Activated CD4-positive, alpha-beta memory T cell treated with anti-CD3 and anti-CD28 coated beads for 36 hours (primary cell): ENCODE measurements at regions not wholly inside any gene's neighbourhood (a gene's known extent, or its start where the extent isn't known, plus 50 kb on each side); places are given as distances from the start of the nearest gene placed in this dataset.

Source experiments
- CTCF ChIA-PET: fragments of 350-600 bp; sonication (Branson Sonifier 250); formaldehyde crosslinking; loops from one replicate; lab custom pipeline; 2021; ENCODE audit warnings: antibody characterized with exemption, inconsistent platforms; lab: Charles Lee
- POLR2A ChIA-PET: fragments of 350-600 bp; sonication (Branson Sonifier 250); formaldehyde crosslinking; loops from one replicate; lab custom pipeline; 2021; ENCODE audit warnings: antibody characterized with exemption; lab: Charles Lee
- DNase-seq: peaks from one replicate; pipeline ENCODE4 v3.0.0-alpha.2; 2020
- H3K27ac Mint-ChIP-seq: one replicate; pipeline ENCODE4 v1.8.0; 2021; ENCODE audit warnings: mixed read lengths
- H3K27me3 Mint-ChIP-seq: one replicate; pipeline ENCODE4 v1.8.0; 2021; ENCODE audit warnings: mixed read lengths
- H3K36me3 Mint-ChIP-seq: one replicate; pipeline ENCODE4 v1.8.0; 2021; ENCODE audit warnings: mixed read lengths
- H3K4me1 Mint-ChIP-seq: one replicate; pipeline ENCODE4 v1.8.0; 2021; ENCODE audit warnings: low read depth, mixed read lengths
- H3K4me3 Mint-ChIP-seq: one replicate; pipeline ENCODE4 v1.8.0; 2021; ENCODE audit warnings: mild to moderate bottlenecking, mixed read lengths
- H3K9me3 Mint-ChIP-seq: one replicate; pipeline ENCODE4 v1.8.0; 2021; ENCODE audit warnings: mixed read lengths
- intact Hi-C: fragments of 100-400 bp; cut with micrococcal nuclease; formaldehyde crosslinking; loops from one replicate; pipeline ENCODE4 v1.15.1; 2023

GRCh38 chr2:18934886-18935285 lies 345.5 kb upstream of the NT5C1B start:
- DNase-seq, result no peak
- ChIA-PET CTCF (no interaction called here), POLR2A (no interaction called here)
- Mint-ChIP-seq H3K27me3 (no peaks in the 10 kb centered on the region), H3K27ac (no peak overlapping the region), H3K36me3 (no peaks in the 10 kb centered on the region), H3K9me3 (no peaks in the 10 kb centered on the region), H3K4me1 (no peaks in the 10 kb centered on the region), H3K4me3 (no peak overlapping the region)
- intact Hi-C loops, result no loop called here

- Mint-ChIP-seq H3K4me3 (no peak overlapping the region), H3K4me1 (no peaks in the 10 kb centered on the region), H3K9me3 (no peaks in the 10 kb centered on the region), H3K27me3 (no peaks in the 10 kb centered on the region), H3K27ac (no peak overlapping the region), H3K36me3 (no peaks in the 10 kb centered on the region)
- intact Hi-C loops, result no loop called here
- CTCF ChIA-PET, result no interaction called here
- DNase-seq, result no peak
- POLR2A ChIA-PET, result no interaction called here
Measured at GRCh38 chr2:18932853-18933252, 343.5 kb upstream of the NT5C1B start.

GRCh38 chr2:18930971-18931370 lies 341.6 kb upstream of the NT5C1B start:
- H3K27ac Mint-ChIP-seq, result no peak overlapping the region
- H3K9me3 Mint-ChIP-seq, result peaks cover 3% of the 10 kb centered on the region
- H3K4me3 Mint-ChIP-seq, result no peak overlapping the region
- H3K27me3 Mint-ChIP-seq, result no peaks in the 10 kb centered on the region
- ChIA-PET POLR2A (no interaction called here), CTCF (no interaction called here)
- H3K36me3 Mint-ChIP-seq, result no peaks in the 10 kb centered on the region
- no peaks in the 10 kb centered on the region for H3K4me1 Mint-ChIP-seq
- no peak for DNase-seq
- intact Hi-C loops, result no loop called here

GRCh38 chr2:18927525-18928232 lies 338.3 kb upstream of the NT5C1B start:
- peaks cover 1% of the 10 kb centered on the region for H3K36me3 Mint-ChIP-seq

GRCh38 chr2:18926631-18927524 lies 337.5 kb upstream of the NT5C1B start:
- H3K27me3 Mint-ChIP-seq, result no peaks in the 10 kb centered on the region

More at GRCh38 chr2:18927525-18928232, 338.3 kb upstream of the NT5C1B start:
- H3K4me1 Mint-ChIP-seq, result no peaks in the 10 kb centered on the region
- H3K27me3 Mint-ChIP-seq, result no peaks in the 10 kb centered on the region
- POLR2A ChIA-PET, result no interaction called here
- intact Hi-C loops, result no loop called here
- H3K9me3 Mint-ChIP-seq, result peaks cover 3% of the 10 kb centered on the region
- no peak for DNase-seq
- no peak overlapping the region for H3K4me3 Mint-ChIP-seq
- H3K27ac Mint-ChIP-seq, result no peak overlapping the region
- CTCF ChIA-PET, result no interaction called here

GRCh38 chr2:18925296-18925695 lies 335.9 kb upstream of the NT5C1B start:
- no peaks in the 10 kb centered on the region for H3K27me3 Mint-ChIP-seq
- no peak overlapping the region for H3K4me3 Mint-ChIP-seq
- no peak for DNase-seq
- no peaks in the 10 kb centered on the region for H3K4me1 Mint-ChIP-seq
- POLR2A ChIA-PET, result no interaction called here
- no peak overlapping the region for H3K27ac Mint-ChIP-seq
- peaks cover 9% of the 10 kb centered on the region for H3K36me3 Mint-ChIP-seq
- peaks cover 3% of the 10 kb centered on the region for H3K9me3 Mint-ChIP-seq
- intact Hi-C loops, result no loop called here
- CTCF ChIA-PET, result no interaction called here

More at GRCh38 chr2:18926631-18927524, 337.5 kb upstream of the NT5C1B start:
- Mint-ChIP-seq H3K36me3 (peaks cover 6% of the 10 kb centered on the region), H3K9me3 (peaks cover 3% of the 10 kb centered on the region), H3K4me1 (no peaks in the 10 kb centered on the region), H3K27ac (no peak overlapping the region), H3K4me3 (no peak overlapping the region)
- intact Hi-C loops, result no loop called here
- ChIA-PET CTCF (no interaction called here), POLR2A (no interaction called here)
- DNase-seq, result no peak

- DNase-seq, result no peak
- no peak overlapping the region for H3K27ac Mint-ChIP-seq
Measured at GRCh38 chr2:18924886-18925285, 335.5 kb upstream of the NT5C1B start.

GRCh38 chr2:18924386-18924785 lies 335.0 kb upstream of the NT5C1B start:
- ChIA-PET POLR2A (no interaction called here), CTCF (no interaction called here)
- DNase-seq, result no peak
- Mint-ChIP-seq H3K4me1 (no peaks in the 10 kb centered on the region), H3K27ac (no peak overlapping the region), H3K9me3 (peaks cover 3% of the 10 kb centered on the region), H3K36me3 (peaks cover 9% of the 10 kb centered on the region), H3K27me3 (no peaks in the 10 kb centered on the region), H3K4me3 (no peak overlapping the region)
- intact Hi-C loops, result no loop called here

More at GRCh38 chr2:18924886-18925285, 335.5 kb upstream of the NT5C1B start:
- Mint-ChIP-seq H3K4me1 (no peaks in the 10 kb centered on the region), H3K4me3 (no peak overlapping the region), H3K27me3 (no peaks in the 10 kb centered on the region), H3K36me3 (peaks cover 9% of the 10 kb centered on the region), H3K9me3 (peaks cover 3% of the 10 kb centered on the region)
- ChIA-PET CTCF (no interaction called here), POLR2A (no interaction called here)
- intact Hi-C loops, result no loop called here

GRCh38 chr2:18922276-18922675 lies 332.9 kb upstream of the NT5C1B start:
- no peak overlapping the region for H3K4me3 Mint-ChIP-seq
- intact Hi-C loops, result no loop called here
- peaks cover 3% of the 10 kb centered on the region for H3K9me3 Mint-ChIP-seq
- H3K36me3 Mint-ChIP-seq, result peaks cover 12% of the 10 kb centered on the region
- H3K4me1 Mint-ChIP-seq, result no peaks in the 10 kb centered on the region
- H3K27me3 Mint-ChIP-seq, result no peaks in the 10 kb centered on the region
- POLR2A ChIA-PET, result no interaction called here
- DNase-seq, result no peak
- CTCF ChIA-PET, result no interaction called here
- no peak overlapping the region for H3K27ac Mint-ChIP-seq

- Mint-ChIP-seq H3K27ac (no peak overlapping the region), H3K4me3 (no peak overlapping the region), H3K4me1 (no peaks in the 10 kb centered on the region), H3K9me3 (no peaks in the 10 kb centered on the region), H3K27me3 (no peaks in the 10 kb centered on the region), H3K36me3 (peaks cover 12% of the 10 kb centered on the region)
- no peak for DNase-seq
- ChIA-PET POLR2A (no interaction called here), CTCF (no interaction called here)
- intact Hi-C loops, result no loop called here
Measured at GRCh38 chr2:18918280-18918679, 328.9 kb upstream of the NT5C1B start.

GRCh38 chr2:18915227-18915626 lies 325.9 kb upstream of the NT5C1B start:
- no peak for DNase-seq
- intact Hi-C loops, result no loop called here
- CTCF ChIA-PET, result no interaction called here
- H3K36me3 Mint-ChIP-seq, result peaks cover 2% of the 10 kb centered on the region
- no peaks in the 10 kb centered on the region for H3K27me3 Mint-ChIP-seq
- POLR2A ChIA-PET, result no interaction called here
- no peak overlapping the region for H3K27ac Mint-ChIP-seq
- no peak overlapping the region for H3K4me3 Mint-ChIP-seq
- no peaks in the 10 kb centered on the region for H3K4me1 Mint-ChIP-seq
- no peaks in the 10 kb centered on the region for H3K9me3 Mint-ChIP-seq

GRCh38 chr2:18913512-18913911 lies 324.1 kb upstream of the NT5C1B start:
- intact Hi-C loops, result no loop called here
- no peaks in the 10 kb centered on the region for H3K36me3 Mint-ChIP-seq

More at GRCh38 chr2:18913512-18913911, 324.1 kb upstream of the NT5C1B start:
- POLR2A ChIA-PET, result no interaction called here
- Mint-ChIP-seq H3K27ac (no peak overlapping the region), H3K27me3 (no peaks in the 10 kb centered on the region), H3K9me3 (no peaks in the 10 kb centered on the region), H3K4me1 (no peaks in the 10 kb centered on the region), H3K4me3 (no peak overlapping the region)
- CTCF ChIA-PET, result no interaction called here
- no peak for DNase-seq
